DND-41 (cell line): ENCODE measurements at regions not wholly inside any gene's neighbourhood (a gene's known extent, or its start where the extent isn't known, plus 50 kb on each side); places are given as distances from the start of the nearest gene placed in this dataset.

Experiments used
- ATAC-seq: fragments of 200-7000 bp; cut with Tn5 transposase; 3 replicates; pipeline ENCODE4 v1.9.1; 2021; ENCODE audit warnings: low read depth; ENCODE audit not compliant: insufficient read depth
- DNase-seq: peaks from one replicate; pipeline ENCODE4 v3.0.0-alpha.2; 2020
- H2AFZ ChIP-seq: 2 replicates; pipeline ENCODE4 v1.6.0; 2012; ENCODE audit warnings: low read depth, low read length
- H3K27ac ChIP-seq: 2 replicates; pipeline ENCODE4 v1.5.1; 2012; ENCODE audit warnings: low read length, inconsistent platforms
- H3K27me3 ChIP-seq: fragments of 200-600 bp; sonication (generic); 2 replicates; pipeline ENCODE4 v1.6.0; 2012; ENCODE audit warnings: low read length, mild to moderate bottlenecking, inconsistent platforms; ENCODE audit not compliant: insufficient read depth, poor library complexity
- H3K36me3 ChIP-seq: 2 replicates; pipeline ENCODE4 v1.5.1; 2012; ENCODE audit warnings: low read length, inconsistent platforms; ENCODE audit not compliant: insufficient read depth
- H3K4me1 ChIP-seq: 2 replicates; pipeline ENCODE4 v1.5.1; 2012; ENCODE audit warnings: mild to moderate bottlenecking, low read length; ENCODE audit not compliant: insufficient read depth
- H3K4me2 ChIP-seq: 2 replicates; pipeline ENCODE4 v1.6.0; 2012; ENCODE audit warnings: mild to moderate bottlenecking, moderate library complexity, low read length, inconsistent platforms; ENCODE audit not compliant: insufficient read depth
- H3K4me3 ChIP-seq, 2 experiments: fragments of 200-600 bp in 1 of 2; shearing (Covaris generic) in 1 of 2; 2 replicates each; pipeline ENCODE4 v1.5.1; 2012 to 2016; ENCODE audit warnings: inconsistent platforms in 2 of 2, low read length in 2 of 2, mild to moderate bottlenecking in 2 of 2, low read depth in 1 of 2, moderate library complexity in 1 of 2
- H3K79me2 ChIP-seq: 2 replicates; pipeline ENCODE4 v1.6.0; 2012; ENCODE audit warnings: low read length, inconsistent platforms; ENCODE audit not compliant: insufficient read depth
- H3K9ac ChIP-seq: 2 replicates; pipeline ENCODE4 v1.6.0; 2012; ENCODE audit warnings: low read depth, mild to moderate bottlenecking, inconsistent platforms, low read length, moderate library complexity
- H3K9me3 ChIP-seq: 2 replicates; pipeline ENCODE4 v1.5.1; 2012; ENCODE audit warnings: low read length, moderate library complexity, mild to moderate bottlenecking, inconsistent platforms; ENCODE audit not compliant: insufficient read depth, severe bottlenecking
- H4K20me1 ChIP-seq: 2 replicates; pipeline ENCODE4 v1.6.0; 2012; ENCODE audit warnings: low read length; ENCODE audit not compliant: insufficient read depth
- EZH2 ChIP-seq: IDR thresholded peaks from 3 replicates; pipeline ENCODE4 v1.6.1; 2012; ENCODE audit warnings: borderline replicate concordance, low read depth, mild to moderate bottlenecking, moderate library complexity, low read length, inconsistent platforms; ENCODE audit not compliant: severe bottlenecking
- TF ChIP-seq, protein P1 (sequence below): IDR thresholded peaks from 2 replicates; pipeline ENCODE4 v1.5.1; 2012; ENCODE audit warnings: borderline replicate concordance, low read length, moderate library complexity, mild to moderate bottlenecking; ENCODE audit not compliant: poor library complexity, severe bottlenecking; ENCODE audit errors: extremely low read depth

DNA sequence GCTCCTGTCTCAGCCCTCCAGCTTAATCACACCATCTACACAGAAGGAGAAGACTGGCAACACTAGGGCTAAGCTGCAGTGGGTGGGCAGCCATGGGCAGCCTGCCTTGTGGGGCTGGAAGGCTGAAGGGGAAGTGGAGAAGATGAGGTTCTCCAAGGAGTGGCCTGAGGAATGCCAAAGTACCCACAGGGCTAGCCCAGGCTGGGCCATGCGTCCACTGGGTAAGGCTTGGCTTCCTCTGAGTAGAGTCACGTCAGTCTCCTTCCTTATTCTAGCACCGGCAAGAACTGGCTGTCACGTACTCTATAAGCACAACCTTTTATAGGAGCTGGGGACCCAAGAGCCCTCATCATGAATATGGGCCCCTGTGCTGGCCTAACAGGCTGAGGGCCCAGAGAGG, 110.6 kb upstream of the SIRPA start:
- no peak for DNase-seq
- Histone ChIP-seq H3K79me2 (no peaks in the 10 kb centered on the region), H3K4me3 (no peak overlapping the region), H3K4me1 (no peaks in the 10 kb centered on the region), H3K4me2 (no peak overlapping the region), H3K27me3 (peaks cover 42% of the 10 kb centered on the region), H2AFZ (no peak overlapping the region), H3K9ac (no peak overlapping the region), H3K9me3 (no peaks in the 10 kb centered on the region), H3K36me3 (no peaks in the 10 kb centered on the region), H3K27ac (no peak overlapping the region), H4K20me1 (no peaks in the 10 kb centered on the region)
- TF ChIP-seq, protein P1, sequence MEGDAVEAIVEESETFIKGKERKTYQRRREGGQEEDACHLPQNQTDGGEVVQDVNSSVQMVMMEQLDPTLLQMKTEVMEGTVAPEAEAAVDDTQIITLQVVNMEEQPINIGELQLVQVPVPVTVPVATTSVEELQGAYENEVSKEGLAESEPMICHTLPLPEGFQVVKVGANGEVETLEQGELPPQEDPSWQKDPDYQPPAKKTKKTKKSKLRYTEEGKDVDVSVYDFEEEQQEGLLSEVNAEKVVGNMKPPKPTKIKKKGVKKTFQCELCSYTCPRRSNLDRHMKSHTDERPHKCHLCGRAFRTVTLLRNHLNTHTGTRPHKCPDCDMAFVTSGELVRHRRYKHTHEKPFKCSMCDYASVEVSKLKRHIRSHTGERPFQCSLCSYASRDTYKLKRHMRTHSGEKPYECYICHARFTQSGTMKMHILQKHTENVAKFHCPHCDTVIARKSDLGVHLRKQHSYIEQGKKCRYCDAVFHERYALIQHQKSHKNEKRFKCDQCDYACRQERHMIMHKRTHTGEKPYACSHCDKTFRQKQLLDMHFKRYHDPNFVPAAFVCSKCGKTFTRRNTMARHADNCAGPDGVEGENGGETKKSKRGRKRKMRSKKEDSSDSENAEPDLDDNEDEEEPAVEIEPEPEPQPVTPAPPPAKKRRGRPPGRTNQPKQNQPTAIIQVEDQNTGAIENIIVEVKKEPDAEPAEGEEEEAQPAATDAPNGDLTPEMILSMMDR, result no peak
- no peak for TF ChIP-seq EZH2
- no peak for ATAC-seq

DNA sequence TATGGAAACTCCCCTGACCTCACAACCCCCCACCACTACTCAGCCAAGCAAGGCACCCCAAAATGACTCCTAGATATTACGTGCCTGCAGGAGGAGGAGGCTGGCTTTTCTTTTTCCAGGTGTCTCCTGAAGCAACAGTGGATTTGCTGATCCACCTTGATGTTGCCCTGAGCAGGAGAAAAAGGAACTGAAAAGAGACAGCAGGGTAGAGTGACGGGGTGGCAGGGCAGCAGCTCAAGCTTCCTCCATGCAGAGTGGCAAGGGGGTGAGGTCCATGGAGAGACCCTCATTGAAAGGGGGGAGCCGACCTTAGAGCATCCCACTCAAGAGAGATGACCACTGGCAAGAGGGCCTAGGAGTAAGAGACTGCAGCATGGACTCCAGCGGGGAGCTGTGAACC, 112.0 kb upstream of the SIRPA start:
- H4K20me1 ChIP-seq, result no peaks in the 10 kb centered on the region
- no peaks in the 10 kb centered on the region for H3K9me3 ChIP-seq
- no peak overlapping the region for H3K27ac ChIP-seq
- TF ChIP-seq, protein P1, result no peak
- no peak for TF ChIP-seq EZH2
- H3K36me3 ChIP-seq, result no peaks in the 10 kb centered on the region
- peaks cover 47% of the 10 kb centered on the region for H3K27me3 ChIP-seq
- no peaks in the 10 kb centered on the region for H3K79me2 ChIP-seq
- no peak overlapping the region for H3K4me3 ChIP-seq
- H3K4me1 ChIP-seq, result no peaks in the 10 kb centered on the region
- DNase-seq (no peak), ATAC-seq (no peak)
- no peak overlapping the region for H3K4me2 ChIP-seq
- no peak overlapping the region for H2AFZ ChIP-seq
- H3K9ac ChIP-seq, result no peak overlapping the region

DNA sequence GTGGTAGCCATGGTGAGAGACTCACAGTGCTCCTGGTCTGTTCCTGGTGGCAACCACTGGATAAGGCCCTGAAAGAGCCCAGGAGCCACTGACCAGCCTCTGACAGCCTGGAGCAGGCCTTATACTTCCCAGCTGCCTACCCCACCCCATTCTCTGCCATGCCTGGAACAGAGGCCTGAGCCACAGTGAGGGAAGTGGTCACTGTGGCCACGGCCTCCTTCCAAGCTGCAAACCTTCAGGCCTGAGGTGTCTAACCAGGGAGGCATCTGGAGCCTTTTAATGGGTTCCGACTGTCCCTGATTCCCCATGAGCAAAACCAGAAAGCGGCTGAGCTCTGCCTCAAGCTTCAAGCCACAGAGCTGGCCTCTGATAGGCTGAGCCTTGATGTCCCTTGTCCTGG, 113.0 kb upstream of the SIRPA start:
- Histone ChIP-seq H3K4me1 (peaks cover 5% of the 10 kb centered on the region; the same call in 1 of the 2 replicates), H4K20me1 (no peaks in the 10 kb centered on the region), H3K9ac (no peak overlapping the region), H3K79me2 (no peaks in the 10 kb centered on the region), H3K4me3 (no peak overlapping the region), H3K27me3 (peaks cover 49% of the 10 kb centered on the region), H3K27ac (no peak overlapping the region), H3K36me3 (no peaks in the 10 kb centered on the region), H2AFZ (no peak overlapping the region), H3K4me2 (no peak overlapping the region), H3K9me3 (no peaks in the 10 kb centered on the region)
- DNase-seq (no peak), ATAC-seq (no peak)
- TF ChIP-seq, protein P1, result no peak
- TF ChIP-seq EZH2, result no peak

DNA sequence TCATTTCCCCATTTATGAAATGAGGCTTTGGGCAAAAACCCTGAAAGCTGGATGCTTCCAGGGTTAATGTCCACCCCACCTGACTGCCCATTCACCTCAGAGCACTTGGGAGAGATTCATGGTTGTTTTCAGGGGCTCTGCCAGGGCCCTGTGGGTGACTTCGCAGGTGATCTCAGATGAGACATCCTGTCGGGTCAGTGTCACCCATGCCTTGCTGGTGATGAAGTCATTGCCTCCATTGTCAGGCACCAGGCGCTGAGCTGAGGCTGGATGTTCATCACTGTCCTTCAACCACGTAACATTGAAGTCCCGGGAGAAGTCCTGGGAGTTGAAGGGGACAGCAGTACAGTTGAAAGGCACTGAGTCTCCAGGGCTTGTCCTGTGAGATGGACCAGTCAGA, 115.6 kb upstream of the SIRPA start:
- no peak for ATAC-seq
- H3K36me3 ChIP-seq, result no peaks in the 10 kb centered on the region
- no peak for DNase-seq
- H3K27me3 ChIP-seq, result peaks cover 37% of the 10 kb centered on the region
- no peak overlapping the region for H3K9ac ChIP-seq
- no peak overlapping the region for H3K4me3 ChIP-seq
- no peak overlapping the region for H3K27ac ChIP-seq
- no peak overlapping the region for H3K4me2 ChIP-seq
- no peak overlapping the region for H2AFZ ChIP-seq
- no peaks in the 10 kb centered on the region for H4K20me1 ChIP-seq
- peaks cover 23% of the 10 kb centered on the region for H3K4me1 ChIP-seq
- H3K9me3 ChIP-seq, result no peaks in the 10 kb centered on the region
- no peaks in the 10 kb centered on the region for H3K79me2 ChIP-seq
- no peak for TF ChIP-seq EZH2
- TF ChIP-seq, protein P1, result no peak
